ENCODE measurements at regions not wholly inside any gene's neighbourhood (a gene's known extent, or its start where the extent isn't known, plus 50 kb on each side); places are given as distances from the start of the nearest gene placed in this dataset.

GRCh38 chr16:7946142-7946541 is 613.5 kb downstream of the RBFOX1 start:
- no peak for TF ChIP-seq CTCF (IDR thresholded peaks at IDR 0.05)
- H3K27ac ChIP-seq: no peak overlapping the region
- WGBS, 2 donors: 63 to 67% methylated on average over 4 of the region's 4 CpGs
- DNase-seq: no peak
- intact Hi-C loops (cut with DNase I): no loop called here
- no peaks in the 10 kb centered on the region for H3K36me3 ChIP-seq
- no peaks in the 10 kb centered on the region for H3K9me3 ChIP-seq
- no peak for ATAC-seq
- peaks cover 0 to 6% (median 0%) of the 10 kb centered on the region in 7 donors for H3K27me3 ChIP-seq
- H3K4me3 ChIP-seq: no peak overlapping the region
- no peaks in the 10 kb centered on the region for H3K4me1 ChIP-seq

- no peak for TF ChIP-seq CTCF (IDR thresholded peaks at IDR 0.05)
- Histone ChIP-seq H3K9me3 (no peaks in the 10 kb centered on the region), H3K4me3 (no peak overlapping the region), H3K27ac (no peak overlapping the region), H3K4me1 (no peaks in the 10 kb centered on the region), H3K36me3 (no peaks in the 10 kb centered on the region), H3K27me3 (peaks cover 0 to 6% (median 3%) of the 10 kb centered on the region in 7 donors)
- 50 to 54% methylated on average over 7 of the region's 7 CpGs for WGBS, 2 donors
- ATAC-seq (no peak), DNase-seq (no peak)
- intact Hi-C loops (cut with DNase I): no loop called here
These were observed 605.5 kb downstream of the RBFOX1 start for GRCh38 chr16:7938175-7938574.

GRCh38 chr16:7921345-7921744 is 588.7 kb downstream of the RBFOX1 start:
- no peaks in the 10 kb centered on the region for H3K4me1 ChIP-seq
- ATAC-seq: no peak
- 56 to 67% methylated on average over 4 of the region's 4 CpGs for WGBS, 2 donors
- H3K4me3 ChIP-seq: no peak overlapping the region
- no peaks in the 10 kb centered on the region for H3K36me3 ChIP-seq
- peaks cover 0 to 14% (median 0%) of the 10 kb centered on the region in 11 donors for H3K9me3 ChIP-seq
- H3K27me3 ChIP-seq: peaks cover 0 to 3% (median 0%) of the 10 kb centered on the region in 7 donors
- H3K27ac ChIP-seq: no peak overlapping the region
- intact Hi-C loops (cut with DNase I): loop anchor here in 1 of 10 donors (10.0 kb wide), 2 partner anchors 63 to 517 kb away; no protein-coding TSS in a partner anchor
- DNase-seq: no peak
- TF ChIP-seq CTCF (IDR thresholded peaks at IDR 0.05): peak in 3 of 9 donors; percentile 12 to 22 (median 15)

GRCh38 chr16:7919782-7920181 is 587.1 kb downstream of the RBFOX1 start:
- Histone ChIP-seq H3K27ac (no peak overlapping the region), H3K4me1 (no peaks in the 10 kb centered on the region), H3K4me3 (no peak overlapping the region), H3K9me3 (peaks cover 0 to 14% (median 0%) of the 10 kb centered on the region in 11 donors), H3K27me3 (peaks cover 0 to 3% (median 0%) of the 10 kb centered on the region in 7 donors), H3K36me3 (no peaks in the 10 kb centered on the region)
- no peak for TF ChIP-seq CTCF (IDR thresholded peaks at IDR 0.05)
- ATAC-seq (no peak), DNase-seq (no peak)
- intact Hi-C loops (cut with DNase I): loop anchor here in 1 of 10 donors (10.0 kb wide), 2 partner anchors 65 to 515 kb away; no protein-coding TSS in a partner anchor
- WGBS, 2 donors: 90 to 94% methylated on average over 2 of the region's 2 CpGs
